ENCODE measurements at regions not wholly inside any gene's neighbourhood (a gene's known extent, or its start where the extent isn't known, plus 50 kb on each side); places are given as distances from the start of the nearest gene placed in this dataset.
"Not testable (repeated sequence)": the region's sequence is repeated elsewhere in the genome, so short reads cannot be mapped to it uniquely, and the experiment has no call there.

DNA sequence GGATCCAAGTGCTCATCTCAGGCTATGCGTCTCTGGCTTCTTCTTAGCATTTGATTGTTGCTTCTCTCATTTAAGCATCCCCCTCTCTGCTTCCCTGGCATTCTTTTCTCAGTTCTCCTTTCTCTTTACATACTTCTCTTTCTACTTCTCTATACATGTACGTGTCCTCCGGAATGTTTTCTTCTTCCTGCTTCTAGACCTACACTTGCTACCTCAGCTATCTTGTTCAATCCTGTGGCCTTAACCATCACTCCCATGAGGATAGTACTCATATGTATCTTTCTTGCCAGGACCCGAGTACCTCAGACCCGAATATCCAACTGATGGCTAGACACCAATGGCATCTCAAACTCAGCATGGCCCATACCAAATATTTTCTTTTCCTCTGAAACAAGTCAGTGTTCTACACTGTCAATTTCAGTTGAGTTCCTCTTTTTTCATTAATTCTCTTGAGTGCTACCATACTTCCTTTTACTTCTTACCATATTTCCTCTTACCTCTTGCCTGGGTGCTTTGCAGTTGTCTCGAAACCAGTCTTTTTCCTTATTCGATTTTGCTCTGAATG, 115.1 kb upstream of the SLC38A2 start:
- DNase-seq (no peak), ATAC-seq (no peak)

GRCh38 chr12:46486588-46486987, 114.0 kb upstream of the SLC38A2 start:
- ATAC-seq = no peak
- intact Hi-C loops (cut with DNase I, micrococcal nuclease) = no loop called here
- no peak for DNase-seq

More for the DNA sequence above, 115.1 kb upstream of the SLC38A2 start:
- intact Hi-C loops (cut with DNase I, micrococcal nuclease) = no loop called here

- DNase-seq (no peak), ATAC-seq (no peak)
- intact Hi-C loops (cut with DNase I, micrococcal nuclease) = no loop called here
Measured at GRCh38 chr12:46485853-46486252, 113.3 kb upstream of the SLC38A2 start.

GRCh38 chr12:46484396-46485061, 112.0 kb upstream of the SLC38A2 start:
- intact Hi-C loops (cut with DNase I, micrococcal nuclease) = no loop called here
- DNase-seq = no peak
- no peak for ATAC-seq

- intact Hi-C loops (cut with DNase I, micrococcal nuclease) = no loop called here
- ATAC-seq = no peak
- DNase-seq = no peak
Measured at GRCh38 chr12:46483572-46484395, 111.2 kb upstream of the SLC38A2 start.

DNA sequence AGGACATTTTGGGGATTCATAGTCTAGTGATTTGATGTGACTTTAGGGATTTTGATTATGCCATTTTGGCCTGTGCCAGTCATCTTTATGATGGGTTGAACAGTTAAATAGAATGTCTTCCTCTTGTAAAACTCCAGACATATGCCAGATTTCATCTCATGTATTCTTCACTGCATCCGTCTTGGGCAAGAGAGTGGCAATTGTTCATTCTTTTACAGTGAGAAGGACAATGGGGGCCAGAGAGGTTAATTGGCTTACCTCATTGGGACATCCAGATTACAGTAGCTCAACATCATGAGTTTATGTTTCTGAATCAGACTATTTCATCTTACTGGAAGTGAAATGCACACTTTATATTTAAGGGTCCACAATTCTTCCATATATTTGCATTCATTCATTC, 108.2 kb upstream of the SLC38A2 start:
- no peak for ATAC-seq
- intact Hi-C loops (cut with DNase I, micrococcal nuclease) = no loop called here
- no peak for DNase-seq

- no peak for ATAC-seq
Measured at GRCh38 chr12:46480316-46480715, 107.7 kb upstream of the SLC38A2 start.

GRCh38 chr12:46478123-46478522, 105.5 kb upstream of the SLC38A2 start:
- DNase-seq = no peak
- ATAC-seq = no peak
- intact Hi-C loops (cut with DNase I, micrococcal nuclease) = loop anchor here in 1 of 2 donors (10.0 kb wide), 1 partner anchor 93 kb away; no protein-coding TSS in a partner anchor

More at GRCh38 chr12:46480316-46480715, 107.7 kb upstream of the SLC38A2 start:
- DNase-seq = no peak
- intact Hi-C loops (cut with DNase I, micrococcal nuclease) = no loop called here

DNA sequence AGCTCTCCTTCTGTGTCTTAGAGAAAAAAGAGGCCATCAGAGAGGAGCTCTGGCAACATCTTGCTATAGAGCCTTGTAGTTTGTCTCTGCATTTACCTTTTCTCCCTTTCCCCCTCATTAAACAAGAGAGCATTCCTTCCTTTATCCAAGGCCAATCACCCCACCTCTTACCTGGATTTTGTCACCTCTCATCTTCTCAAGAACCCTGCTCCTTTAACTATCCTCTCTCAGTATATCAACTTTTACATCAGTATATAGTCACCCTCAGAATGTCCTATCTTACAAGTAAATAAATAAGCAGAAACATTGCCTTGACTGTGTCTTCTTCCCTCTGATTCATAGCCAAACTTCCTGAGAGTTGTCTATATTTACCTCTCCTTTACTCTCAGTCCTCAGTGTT, 105.0 kb upstream of the SLC38A2 start:
- intact Hi-C loops (cut with DNase I, micrococcal nuclease) = loop anchor here in 1 of 2 donors (10.0 kb wide), 1 partner anchor 93 kb away; no protein-coding TSS in a partner anchor
- DNase-seq (no peak), ATAC-seq (no peak)

DNA sequence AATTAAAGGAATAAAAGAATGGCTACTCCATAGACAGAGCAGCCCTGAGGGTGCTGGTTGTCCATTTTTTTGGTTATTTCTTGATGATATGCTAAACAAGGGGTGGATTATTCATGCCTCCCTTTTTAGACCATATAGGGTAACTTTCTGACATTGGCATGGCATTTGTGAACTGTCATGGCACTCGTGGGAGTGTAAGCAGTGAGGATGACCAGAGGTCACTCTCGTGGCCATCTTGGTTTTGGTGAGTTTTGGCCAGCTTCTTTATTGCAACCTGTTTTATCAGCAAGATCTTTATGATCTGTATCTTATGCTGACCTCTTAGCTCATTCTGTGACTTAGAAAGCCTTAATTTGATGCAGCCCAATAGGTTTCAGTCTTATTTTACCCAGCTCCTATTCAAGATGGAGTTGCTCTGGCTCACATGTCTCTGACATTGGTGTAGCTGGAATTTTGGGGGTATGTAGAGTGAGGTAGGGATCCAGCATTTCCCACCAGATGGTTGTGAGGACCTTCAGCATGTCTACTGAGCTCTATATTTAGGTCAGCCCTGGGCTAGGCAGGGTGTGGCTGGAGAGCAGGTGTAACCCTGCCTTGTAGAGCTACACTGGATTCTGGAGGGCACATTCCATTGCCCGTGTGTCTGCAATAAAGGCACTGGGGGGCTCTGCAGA, 103.5 kb upstream of the SLC38A2 start:
- DNase-seq (no peak), ATAC-seq (no peak)
- intact Hi-C loops (cut with DNase I, micrococcal nuclease) = loop anchor here in 1 of 2 donors (10.0 kb wide), 1 partner anchor 91 kb away; no protein-coding TSS in a partner anchor

- not testable (repeated sequence) for DNase-seq, ATAC-seq
- intact Hi-C loops (cut with DNase I, micrococcal nuclease) = loop anchor here in 1 of 2 donors (10.0 kb wide), 1 partner anchor 90 kb away; no protein-coding TSS in a partner anchor
Measured at GRCh38 chr12:46474385-46474784, 101.8 kb upstream of the SLC38A2 start.

DNA sequence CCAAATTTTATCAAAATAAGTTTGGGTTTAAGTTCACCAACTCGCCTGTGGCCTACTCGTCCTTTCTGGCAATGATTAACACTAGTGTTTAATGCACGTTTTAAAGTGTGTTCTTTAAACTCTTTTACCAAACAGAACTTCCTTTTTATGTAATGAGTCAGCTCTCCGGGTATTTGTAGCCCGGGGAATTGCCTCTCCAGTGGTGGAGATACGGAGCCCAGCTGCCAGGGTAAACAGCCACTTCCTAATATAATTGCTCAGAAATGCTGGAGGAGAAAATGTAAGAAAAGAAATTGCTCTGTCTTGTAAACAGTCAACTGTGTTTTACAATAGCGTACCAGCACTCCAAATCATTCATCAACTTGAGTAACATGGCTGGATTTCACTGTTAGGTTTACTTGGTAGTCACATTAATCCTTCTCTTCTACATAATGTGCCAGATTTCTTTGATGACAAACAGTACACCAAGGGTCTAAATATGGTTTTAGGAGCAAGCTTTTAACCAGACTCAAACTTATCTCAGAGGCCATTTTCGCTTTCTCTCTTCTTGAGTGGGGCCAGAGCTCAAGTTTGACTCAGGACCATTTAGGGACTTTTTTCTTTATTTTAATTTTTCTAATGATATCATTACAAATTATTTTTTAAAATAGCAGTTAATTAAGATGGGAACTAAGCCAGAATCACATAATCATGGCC, 101.2 kb upstream of the SLC38A2 start:
- DNase-seq (peak; percentile 57 to 83), ATAC-seq (peak; percentile 97)
- intact Hi-C loops (cut with DNase I, micrococcal nuclease) = loop anchor here in 1 of 2 donors (10.0 kb wide), 1 partner anchor 89 kb away; no protein-coding TSS in a partner anchor

DNA sequence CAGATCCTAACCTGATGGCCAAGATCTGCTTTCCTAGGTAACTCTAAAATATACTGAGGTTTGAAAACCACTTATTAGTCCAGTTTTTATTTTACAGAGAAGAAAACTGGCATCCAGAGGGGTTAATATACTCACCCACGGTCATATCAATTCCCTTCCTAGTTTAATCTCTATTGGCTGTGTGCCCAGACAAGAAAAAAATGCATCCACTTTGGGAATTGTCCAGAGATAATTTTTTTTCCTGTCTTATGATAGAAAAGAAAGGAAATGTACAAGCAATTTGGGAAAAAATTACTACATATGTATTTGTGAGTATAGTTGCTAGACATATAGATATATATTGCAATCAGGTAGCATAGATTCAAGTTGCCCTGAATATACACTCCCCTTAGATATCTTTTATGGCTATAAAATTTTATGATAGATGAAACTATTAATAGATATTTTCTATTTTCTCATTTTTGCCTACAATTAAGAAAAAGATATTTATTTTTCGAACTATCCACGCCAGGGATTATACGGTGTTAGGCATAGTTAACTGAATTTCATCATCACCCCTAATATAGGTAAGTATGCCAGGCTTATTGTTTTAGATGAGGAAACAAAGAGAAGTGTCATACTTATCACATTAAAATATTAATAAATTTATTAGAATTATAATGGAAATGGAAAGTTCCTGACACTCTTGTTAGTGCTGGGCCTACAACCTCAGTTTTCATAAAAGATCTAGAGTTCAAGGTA, 100.5 kb upstream of the SLC38A2 start:
- ATAC-seq (peak; percentile 39), DNase-seq (no peak)
- intact Hi-C loops (cut with DNase I, micrococcal nuclease) = loop anchor here in 1 of 2 donors (10.0 kb wide), 1 partner anchor 88 kb away; no protein-coding TSS in a partner anchor

DNA sequence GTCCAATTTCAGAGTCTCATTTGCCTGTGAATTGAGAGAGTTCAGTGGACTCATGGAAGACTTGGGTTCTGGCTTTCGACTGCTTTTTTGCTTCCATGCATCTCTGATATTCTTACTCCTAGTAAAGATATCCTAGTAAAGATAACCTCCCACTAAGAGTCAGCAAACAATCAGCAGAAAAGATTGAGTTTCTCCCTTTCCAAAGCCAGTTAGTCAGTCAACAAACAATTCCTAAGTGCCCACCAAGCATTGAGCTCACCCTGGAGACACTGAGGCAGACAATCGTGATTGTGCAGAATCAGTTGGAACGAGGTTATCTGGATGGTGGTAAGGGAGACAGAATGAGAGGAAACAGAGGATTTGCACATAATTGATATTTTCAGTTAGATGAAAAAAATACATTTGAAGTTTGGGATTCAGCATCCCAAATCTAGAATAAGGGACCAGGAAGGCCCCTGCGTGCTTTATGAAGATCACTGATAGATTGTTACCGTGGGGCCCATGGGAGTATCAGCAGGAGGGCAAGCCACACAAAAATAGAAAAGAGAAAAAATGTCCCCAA, 99.7 kb upstream of the SLC38A2 start:
- DNase-seq = no peak
- intact Hi-C loops (cut with DNase I, micrococcal nuclease) = loop anchor here in 1 of 2 donors (10.0 kb wide), 1 partner anchor 87 kb away; no protein-coding TSS in a partner anchor
- no peak for ATAC-seq

DNA sequence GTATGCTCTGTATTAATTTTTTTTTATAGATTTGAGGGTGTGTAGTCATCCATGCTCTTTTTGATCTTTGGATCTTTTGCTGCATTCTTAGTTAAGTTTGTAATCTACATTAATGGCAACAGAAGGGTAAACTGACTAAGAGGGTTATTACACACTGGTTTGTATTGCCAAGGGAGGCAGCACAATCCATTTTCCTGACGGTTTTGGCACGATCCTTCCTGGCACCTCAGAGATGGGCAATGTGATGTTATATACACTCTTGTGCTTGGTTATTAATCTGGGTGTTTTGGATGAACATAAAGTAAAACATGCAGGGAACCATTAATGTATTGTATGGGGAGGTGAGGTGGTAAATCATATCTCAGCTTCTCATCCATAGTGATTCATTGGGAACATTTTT, 98.8 kb upstream of the SLC38A2 start:
- no peak for ATAC-seq
- no peak for DNase-seq
- intact Hi-C loops (cut with DNase I, micrococcal nuclease) = loop anchor here in 1 of 2 donors (10.0 kb wide), 1 partner anchor 87 kb away; no protein-coding TSS in a partner anchor

DNA sequence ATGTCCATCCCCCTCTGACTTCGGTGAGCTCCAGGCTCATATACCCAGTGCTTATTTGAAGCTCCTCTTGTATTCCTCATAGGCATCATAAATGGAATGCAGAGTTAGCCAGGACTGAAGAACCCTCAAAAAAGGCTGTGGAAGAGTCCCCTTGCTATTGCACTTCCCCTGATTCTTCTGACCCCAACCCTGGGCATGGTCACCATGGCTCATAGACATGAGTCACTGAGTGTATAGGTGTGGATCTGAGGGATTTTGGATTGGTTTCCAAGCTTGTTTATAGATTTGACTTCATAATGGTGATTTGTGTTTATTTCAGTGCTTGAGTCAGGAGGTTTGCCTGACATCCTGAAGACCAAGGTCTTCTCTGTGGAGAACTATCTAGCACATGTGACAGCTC, 98.4 kb upstream of the SLC38A2 start:
- DNase-seq (no peak), ATAC-seq (no peak)
- intact Hi-C loops (cut with DNase I, micrococcal nuclease) = loop anchor here in 1 of 2 donors (10.0 kb wide), 1 partner anchor 86 kb away; no protein-coding TSS in a partner anchor

GRCh38 chr12:46470036-46470627, 97.6 kb upstream of the SLC38A2 start:
- no peak for DNase-seq
- intact Hi-C loops (cut with DNase I, micrococcal nuclease) = loop anchor here in 1 of 2 donors (10.0 kb wide), 1 partner anchor 85 kb away; no protein-coding TSS in a partner anchor
- no peak for ATAC-seq

Measured in left colon (tissue), 2 donors.